HG03095 (cell line): ENCODE measurements at regions not wholly inside any gene's neighbourhood (a gene's known extent, or its start where the extent isn't known, plus 50 kb on each side); places are given as distances from the start of the nearest gene placed in this dataset.

Experiments
- ATAC-seq: cut with Tn5 transposase; IDR thresholded peaks from one replicate; pipeline ENCODE4 v1.9.1; 2021; ENCODE audit warnings: moderate library complexity; ENCODE audit not compliant: unreplicated experiment

- ATAC-seq = no peak
Measured at GRCh38 chr12:45548426-45548825, 181.1 kb upstream of the ARID2 start.

- no peak for ATAC-seq
Measured at GRCh38 chr12:45549337-45549902, 180.1 kb upstream of the ARID2 start.

GRCh38 chr12:45553204-45553603 is 176.3 kb upstream of the ARID2 start:
- no peak for ATAC-seq

GRCh38 chr12:45557016-45557415 is 172.5 kb upstream of the ARID2 start:
- ATAC-seq = no peak

GRCh38 chr12:45558353-45558752 is 171.2 kb upstream of the ARID2 start:
- ATAC-seq = no peak

- ATAC-seq = no peak
Measured at GRCh38 chr12:45559537-45559936, 170.0 kb upstream of the ARID2 start.

- ATAC-seq = no peak
Measured at GRCh38 chr12:45560689-45561088, 168.8 kb upstream of the ARID2 start.

- no peak for ATAC-seq
Measured at GRCh38 chr12:45561488-45561887, 168.0 kb upstream of the ARID2 start.

GRCh38 chr12:45565590-45565989 is 163.9 kb upstream of the ARID2 start:
- no peak for ATAC-seq

- ATAC-seq = no peak
Measured at GRCh38 chr12:45566257-45566656, 163.2 kb upstream of the ARID2 start.

- no peak for ATAC-seq
Measured at GRCh38 chr12:45568808-45569207, 160.7 kb upstream of the ARID2 start.

- ATAC-seq = no peak
Measured at GRCh38 chr12:45570501-45570900, 159.0 kb upstream of the ARID2 start.

GRCh38 chr12:45572114-45572513 is 157.4 kb upstream of the ARID2 start:
- no peak for ATAC-seq

- ATAC-seq = peak; percentile 38
Measured at GRCh38 chr12:45575417-45575816, 154.1 kb upstream of the ARID2 start.

- ATAC-seq = peak; percentile 71
Measured at GRCh38 chr12:45575823-45576475, 153.6 kb upstream of the ARID2 start.

- ATAC-seq = no peak
Measured at GRCh38 chr12:45577844-45578399, 151.6 kb upstream of the ARID2 start.

- ATAC-seq = no peak
Measured at GRCh38 chr12:45580356-45580969, 149.0 kb upstream of the ARID2 start.

GRCh38 chr12:45581112-45581511 is 148.4 kb upstream of the ARID2 start:
- ATAC-seq = no peak

- no peak for ATAC-seq
Measured at GRCh38 chr12:45582536-45582935, 147.0 kb upstream of the ARID2 start.

GRCh38 chr12:45582986-45583659 is 146.4 kb upstream of the ARID2 start:
- no peak for ATAC-seq

GRCh38 chr12:45584336-45584735 is 145.2 kb upstream of the ARID2 start:
- ATAC-seq = no peak
